ENCODE measurements at regions not wholly inside any gene's neighbourhood (a gene's known extent, or its start where the extent isn't known, plus 50 kb on each side); places are given as distances from the start of the nearest gene placed in this dataset.

DNA sequence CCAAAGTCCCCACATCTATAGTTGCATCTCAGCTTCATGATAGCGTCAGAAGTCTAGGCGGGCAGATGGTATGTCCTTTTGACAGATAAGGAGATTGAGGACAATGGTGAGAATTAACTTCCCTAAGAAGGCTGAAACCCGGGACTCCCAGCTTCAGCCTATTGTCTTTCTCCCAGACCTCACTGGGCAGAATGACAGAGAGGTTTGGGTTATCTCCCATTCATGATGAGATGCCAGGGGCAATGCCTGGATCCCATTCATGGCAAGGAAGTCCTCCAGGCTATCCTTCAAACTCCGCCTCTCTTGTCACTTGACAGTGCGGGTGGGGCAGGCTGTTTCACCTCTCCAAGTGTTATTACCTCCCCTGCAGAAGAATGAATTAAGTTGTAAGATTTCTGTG, 100.3 kb downstream of the IRX5 start:
- H3K4me1 Mint-ChIP-seq: no peaks in the 10 kb centered on the region
- no peaks in the 10 kb centered on the region for H3K27me3 Mint-ChIP-seq
- H3K27ac Mint-ChIP-seq: no peak overlapping the region
- H3K9me3 Mint-ChIP-seq: peaks cover 0 to 9% (median 2%) of the 10 kb centered on the region in 3 donors
- H3K36me3 Mint-ChIP-seq: peaks cover 3% of the 10 kb centered on the region
- no peak overlapping the region for H3K4me3 Mint-ChIP-seq

DNA sequence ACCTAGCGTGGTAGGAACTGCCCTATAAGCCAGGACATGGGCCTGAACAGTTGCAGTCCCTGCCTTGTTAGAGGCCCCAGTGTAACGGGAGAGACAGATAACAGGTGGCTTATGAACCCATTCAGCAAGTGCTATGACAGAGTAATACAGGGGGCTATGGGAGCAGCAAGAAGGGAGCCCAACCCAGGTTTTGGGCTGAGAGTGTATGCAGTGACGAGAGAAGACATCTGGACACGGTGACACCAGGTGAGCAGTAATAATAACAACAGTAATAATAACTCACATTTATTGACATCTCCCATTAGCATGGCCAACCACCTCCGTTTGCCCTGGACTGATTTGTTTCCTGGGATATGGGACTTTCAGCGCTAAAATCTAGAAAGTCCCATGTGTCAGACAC, 100.8 kb downstream of the IRX5 start:
- peaks cover 0 to 9% (median 0%) of the 10 kb centered on the region in 3 donors for H3K9me3 Mint-ChIP-seq
- no peaks in the 10 kb centered on the region for H3K27me3 Mint-ChIP-seq
- no peak overlapping the region for H3K4me3 Mint-ChIP-seq
- no peaks in the 10 kb centered on the region for H3K4me1 Mint-ChIP-seq
- H3K27ac Mint-ChIP-seq: no peak overlapping the region
- peaks cover 3% of the 10 kb centered on the region for H3K36me3 Mint-ChIP-seq

DNA sequence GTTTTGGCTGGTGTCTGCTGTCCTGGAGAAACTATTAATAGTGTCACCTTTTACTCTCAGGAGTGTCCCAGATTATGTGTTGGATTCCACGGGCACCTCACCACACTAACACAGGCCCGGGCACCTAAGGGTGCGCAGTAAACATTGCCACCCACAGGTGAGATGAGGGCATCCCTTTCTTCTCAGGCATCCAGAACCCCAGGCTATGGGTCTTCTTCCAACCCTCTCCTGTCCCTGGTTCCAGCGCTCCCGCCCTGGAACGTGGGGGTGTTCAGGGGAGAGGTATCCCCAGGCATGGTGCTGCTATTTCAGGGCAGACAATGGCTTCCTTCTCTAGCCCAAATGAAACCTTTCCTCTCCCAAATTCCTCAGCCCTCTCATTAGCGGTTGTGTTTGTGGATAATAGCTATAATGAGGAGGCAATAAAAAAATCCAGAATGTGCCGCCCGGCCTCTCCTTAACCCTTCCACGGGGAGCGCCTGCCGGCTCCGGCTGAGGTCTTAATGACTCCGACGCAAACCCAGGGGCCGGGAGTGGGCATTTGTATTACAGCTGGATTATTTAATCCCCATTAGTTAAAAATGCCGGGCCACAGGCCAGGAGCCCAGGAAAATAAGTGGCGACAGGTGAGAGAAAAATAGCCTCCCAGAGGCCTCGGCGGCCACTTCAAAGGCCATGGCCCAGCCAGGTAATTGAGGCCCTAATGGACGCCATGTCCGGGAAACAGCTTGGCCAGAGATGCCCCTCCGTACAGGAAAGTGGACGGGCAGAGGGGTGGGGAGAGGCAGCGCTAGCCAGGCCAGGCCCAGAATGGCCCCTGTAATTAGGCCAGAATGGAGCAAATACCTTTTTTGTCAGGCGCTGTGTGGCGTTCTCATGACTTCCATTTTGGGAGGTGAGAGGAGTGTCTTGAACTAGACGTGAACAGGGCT, 102.8 kb downstream of the IRX5 start:
- Mint-ChIP-seq H3K4me3 (no peak overlapping the region), H3K27ac (peak overlapping the region in 2 of 3 donors; percentile 8 to 28)

DNA sequence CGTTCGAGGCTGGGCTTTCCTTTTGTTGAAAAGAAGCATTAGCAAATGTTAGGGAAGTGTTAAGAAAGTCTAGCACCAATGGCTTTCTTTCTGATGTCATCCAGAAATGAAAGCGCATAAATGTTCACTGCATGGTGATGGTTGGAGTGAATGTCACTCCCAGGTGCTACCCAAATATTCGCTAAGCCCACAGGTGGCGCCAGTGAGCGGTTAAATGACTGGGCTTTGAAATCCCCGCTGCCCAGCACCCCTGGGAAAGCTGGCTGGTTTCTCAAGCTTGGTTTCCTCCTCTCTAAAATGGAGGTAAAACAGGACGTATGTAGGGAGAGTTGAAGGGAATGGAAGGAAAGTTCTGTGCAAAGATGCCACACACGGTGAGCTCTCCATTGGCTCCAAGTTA, 104.4 kb downstream of the IRX5 start:
- Mint-ChIP-seq H3K27ac (no peak overlapping the region), H3K27me3 (no peaks in the 10 kb centered on the region), H3K36me3 (no peaks in the 10 kb centered on the region), H3K9me3 (no peaks in the 10 kb centered on the region), H3K4me1 (no peaks in the 10 kb centered on the region), H3K4me3 (no peak overlapping the region)

More for the DNA sequence above, 102.8 kb downstream of the IRX5 start:
- Mint-ChIP-seq H3K27me3 (no peaks in the 10 kb centered on the region), H3K4me1 (no peaks in the 10 kb centered on the region), H3K36me3 (peaks cover 3% of the 10 kb centered on the region), H3K9me3 (peaks cover 0 to 9% (median 0%) of the 10 kb centered on the region in 3 donors)

GRCh38 chr16:55035956-55036355, 105.3 kb downstream of the IRX5 start:
- no peaks in the 10 kb centered on the region for H3K27me3 Mint-ChIP-seq
- H3K4me3 Mint-ChIP-seq: no peak overlapping the region
- H3K4me1 Mint-ChIP-seq: no peaks in the 10 kb centered on the region
- H3K9me3 Mint-ChIP-seq: no peaks in the 10 kb centered on the region
- no peak overlapping the region for H3K27ac Mint-ChIP-seq
- H3K36me3 Mint-ChIP-seq: no peaks in the 10 kb centered on the region

GRCh38 chr16:55036371-55036821, 105.7 kb downstream of the IRX5 start:
- Mint-ChIP-seq H3K27ac (no peak overlapping the region), H3K4me3 (no peak overlapping the region), H3K36me3 (no peaks in the 10 kb centered on the region)

GRCh38 chr16:55037046-55037445, 106.4 kb downstream of the IRX5 start:
- peaks cover 2% of the 10 kb centered on the region for H3K27me3 Mint-ChIP-seq
- H3K27ac Mint-ChIP-seq: no peak overlapping the region
- no peaks in the 10 kb centered on the region for H3K9me3 Mint-ChIP-seq

More at GRCh38 chr16:55036371-55036821, 105.7 kb downstream of the IRX5 start:
- Mint-ChIP-seq H3K9me3 (no peaks in the 10 kb centered on the region), H3K4me1 (no peaks in the 10 kb centered on the region), H3K27me3 (no peaks in the 10 kb centered on the region)

GRCh38 chr16:55037966-55038365, 107.3 kb downstream of the IRX5 start:
- H3K4me3 Mint-ChIP-seq: no peak overlapping the region
- H3K4me1 Mint-ChIP-seq: no peaks in the 10 kb centered on the region
- H3K36me3 Mint-ChIP-seq: no peaks in the 10 kb centered on the region
- H3K27ac Mint-ChIP-seq: no peak overlapping the region
- peaks cover 2% of the 10 kb centered on the region for H3K27me3 Mint-ChIP-seq
- H3K9me3 Mint-ChIP-seq: no peaks in the 10 kb centered on the region

More at GRCh38 chr16:55037046-55037445, 106.4 kb downstream of the IRX5 start:
- Mint-ChIP-seq H3K4me1 (no peaks in the 10 kb centered on the region), H3K36me3 (no peaks in the 10 kb centered on the region), H3K4me3 (peak overlapping the region in 1 of 4 donors; percentile 58)

GRCh38 chr16:55039042-55039441, 108.4 kb downstream of the IRX5 start:
- Mint-ChIP-seq H3K27me3 (peaks cover 2% of the 10 kb centered on the region), H3K4me3 (no peak overlapping the region), H3K4me1 (no peaks in the 10 kb centered on the region), H3K27ac (no peak overlapping the region), H3K36me3 (no peaks in the 10 kb centered on the region), H3K9me3 (no peaks in the 10 kb centered on the region)

DNA sequence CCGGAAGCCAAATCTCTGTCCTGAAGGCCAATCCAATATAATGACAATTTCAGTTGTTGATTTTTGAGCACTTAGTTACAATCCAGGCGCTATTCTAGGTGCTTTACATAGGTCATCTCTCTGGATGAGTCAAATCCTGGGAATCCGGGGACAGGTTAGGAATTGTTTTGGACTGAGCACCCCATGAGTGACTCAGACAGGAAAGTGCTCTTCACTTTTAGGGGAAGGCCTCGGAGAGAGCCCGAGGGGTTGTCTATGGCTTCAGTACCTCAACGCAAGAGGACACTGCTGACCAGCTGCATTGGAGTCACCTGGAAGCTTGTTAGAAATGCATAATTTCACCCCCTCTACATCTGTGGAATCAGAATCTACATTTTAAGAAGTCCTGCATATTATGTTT, 108.8 kb downstream of the IRX5 start:
- no peaks in the 10 kb centered on the region for H3K36me3 Mint-ChIP-seq
- H3K4me1 Mint-ChIP-seq: no peaks in the 10 kb centered on the region
- H3K27me3 Mint-ChIP-seq: peaks cover 2% of the 10 kb centered on the region
- H3K9me3 Mint-ChIP-seq: no peaks in the 10 kb centered on the region
- no peak overlapping the region for H3K4me3 Mint-ChIP-seq
- no peak overlapping the region for H3K27ac Mint-ChIP-seq

GRCh38 chr16:55039931-55040330, 109.3 kb downstream of the IRX5 start:
- no peaks in the 10 kb centered on the region for H3K4me1 Mint-ChIP-seq
- no peaks in the 10 kb centered on the region for H3K36me3 Mint-ChIP-seq
- peaks cover 0 to 1% (median 0%) of the 10 kb centered on the region in 3 donors for H3K9me3 Mint-ChIP-seq
- peaks cover 2% of the 10 kb centered on the region for H3K27me3 Mint-ChIP-seq
- peak overlapping the region in 1 of 3 donors; percentile 62 for H3K27ac Mint-ChIP-seq
- no peak overlapping the region for H3K4me3 Mint-ChIP-seq

- H3K36me3 Mint-ChIP-seq: no peaks in the 10 kb centered on the region
- peaks cover 0 to 5% (median 0%) of the 10 kb centered on the region in 3 donors for H3K9me3 Mint-ChIP-seq
- peaks cover 2% of the 10 kb centered on the region for H3K27me3 Mint-ChIP-seq
- no peak overlapping the region for H3K4me3 Mint-ChIP-seq
- peak overlapping the region in 2 of 3 donors; percentile 39 to 62 for H3K27ac Mint-ChIP-seq
- no peaks in the 10 kb centered on the region for H3K4me1 Mint-ChIP-seq
Observed at GRCh38 chr16:55040366-55041086, 109.9 kb downstream of the IRX5 start.

DNA sequence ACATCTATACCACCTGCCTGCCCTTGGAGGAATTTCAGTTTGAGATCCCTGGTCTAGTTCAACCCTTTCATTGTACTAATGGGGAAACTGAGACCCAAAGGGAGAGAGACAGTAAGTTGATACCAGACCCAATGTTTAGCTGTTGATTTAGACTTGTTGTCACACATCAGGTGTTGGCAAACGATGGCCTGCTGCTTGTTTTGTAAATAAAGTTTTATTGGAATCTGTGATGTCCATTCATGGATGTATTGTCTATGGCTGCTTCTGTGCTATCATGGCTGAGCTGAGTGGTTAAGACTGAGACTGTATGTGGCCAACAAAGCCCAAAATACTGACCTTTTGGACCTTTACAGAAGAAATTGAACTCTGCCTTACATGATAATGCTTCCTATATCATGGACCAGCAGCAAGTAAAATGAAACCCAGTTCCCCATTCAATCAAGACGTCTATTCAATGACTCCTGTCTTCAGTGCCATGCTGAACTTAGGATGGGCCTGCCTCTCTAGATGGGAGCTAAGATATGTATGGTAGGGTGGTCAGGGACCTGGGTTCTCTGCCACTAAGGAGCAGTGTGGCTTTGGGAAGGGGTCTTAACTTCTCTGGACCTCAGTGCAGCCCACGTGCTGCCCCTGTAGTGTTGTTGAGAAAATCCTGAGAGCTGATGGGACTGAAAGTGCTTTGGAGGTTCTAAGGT, 111.0 kb downstream of the IRX5 start:
- Mint-ChIP-seq H3K27me3 (peaks cover 2% of the 10 kb centered on the region), H3K27ac (no peak overlapping the region), H3K9me3 (peaks cover 0 to 5% (median 0%) of the 10 kb centered on the region in 3 donors), H3K4me3 (no peak overlapping the region), H3K4me1 (no peaks in the 10 kb centered on the region), H3K36me3 (no peaks in the 10 kb centered on the region)

DNA sequence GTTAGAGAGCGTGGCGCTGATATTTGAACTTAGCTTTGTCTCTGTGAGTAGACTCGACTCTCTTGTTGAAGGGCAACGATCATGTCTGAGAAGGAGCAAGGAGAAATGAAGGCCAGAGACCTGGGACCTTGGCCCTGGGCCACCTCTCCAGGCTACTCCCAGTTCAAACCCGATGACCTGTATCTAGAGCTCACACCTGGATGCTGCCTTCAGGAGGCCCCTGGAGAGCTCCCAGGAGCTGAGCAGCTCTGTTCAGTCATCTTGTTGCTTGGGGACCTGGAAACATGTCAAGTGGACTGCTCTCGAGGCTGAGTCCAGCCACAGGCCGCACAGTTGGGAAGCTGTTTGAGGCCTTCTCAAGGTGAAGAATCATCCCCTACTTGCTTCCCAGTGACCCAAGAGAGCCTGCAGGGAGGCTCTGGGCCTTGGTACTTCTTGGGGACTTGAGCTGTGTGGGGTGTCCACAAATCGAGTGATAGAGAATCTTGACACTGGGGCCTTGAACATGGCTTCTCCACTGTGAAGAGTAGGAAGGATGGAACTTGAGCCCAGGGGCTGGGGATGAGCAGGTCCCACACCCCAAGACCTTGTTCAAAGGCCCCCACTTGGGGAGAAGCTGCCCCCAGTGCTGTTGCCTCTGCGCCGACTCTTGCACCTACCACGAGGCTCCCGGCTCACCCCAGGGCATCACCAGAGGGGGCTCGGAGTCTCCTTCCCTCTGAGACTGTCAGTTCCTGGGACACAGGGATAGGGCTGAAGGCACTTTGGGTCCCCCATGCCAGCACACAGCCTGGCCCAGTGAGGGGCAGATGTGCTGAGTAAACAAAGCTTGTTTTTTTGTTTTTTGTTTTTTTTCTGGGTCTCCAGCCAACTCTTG, 112.1 kb downstream of the IRX5 start:
- Mint-ChIP-seq H3K27ac (no peak overlapping the region), H3K4me3 (no peak overlapping the region)

More for the DNA sequence above, 112.1 kb downstream of the IRX5 start:
- Mint-ChIP-seq H3K36me3 (no peaks in the 10 kb centered on the region), H3K27me3 (peaks cover 2% of the 10 kb centered on the region), H3K9me3 (peaks cover 0 to 5% (median 0%) of the 10 kb centered on the region in 3 donors), H3K4me1 (no peaks in the 10 kb centered on the region)
